ENCODE measurements at regions not wholly inside any gene's neighbourhood (a gene's known extent, or its start where the extent isn't known, plus 50 kb on each side); places are given as distances from the start of the nearest gene placed in this dataset.

DNA sequence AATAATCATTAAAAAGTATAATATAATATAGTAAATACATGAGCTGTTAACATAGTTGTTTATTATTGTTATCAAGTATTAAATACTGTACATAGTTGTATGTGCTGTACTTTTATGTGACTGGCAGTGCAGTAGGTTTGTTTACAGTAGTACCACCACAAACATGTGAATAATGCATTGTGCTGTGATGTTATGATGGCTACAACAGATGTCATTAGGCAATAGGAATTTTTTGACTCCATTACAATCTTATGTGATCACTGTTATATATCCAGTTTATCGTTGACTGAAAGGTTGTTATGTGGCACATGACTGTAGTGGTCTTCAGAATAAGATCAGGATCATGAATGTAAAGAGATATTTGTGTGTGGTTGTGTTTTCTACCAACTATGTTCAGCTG, 577.8 kb downstream of the JRKL start:
- H3K27ac ChIP-seq (ENCODE audit: insufficient read depth, low read depth, low read length) = no peak overlapping the region

More for the DNA sequence above, 577.8 kb downstream of the JRKL start:
- H3K9me1 ChIP-seq (replicated peaks; ENCODE audit: control insufficient read depth, extremely low read depth, insufficient read depth, low read length) = no peaks in the 10 kb centered on the region
- no peak overlapping the region for H2AFZ ChIP-seq (ENCODE audit: low read depth, low read length)
- FAIRE-seq (no peak), DNase-seq (ENCODE audit: low read depth, low spot score) (no peak)
- H3K4me2 ChIP-seq (ENCODE audit: insufficient read depth, low read length) = no peak overlapping the region
- H3K4me3 ChIP-seq (replicated peaks in 1 of 3; ENCODE audit: insufficient read depth in 1 of 3, low read depth in 1 of 3, low read length in 3 of 3) = no peak overlapping the region
- no peaks in the 10 kb centered on the region for H3K36me3 ChIP-seq (ENCODE audit: control insufficient read depth in 2 of 2, extremely low read depth in 1 of 2, insufficient read depth in 2 of 2, low read length in 2 of 2)
- peaks cover 2% of the 10 kb centered on the region for H3K9me3 ChIP-seq (replicated peaks; ENCODE audit: control insufficient read depth, insufficient read depth, low read length)
- H3K9ac ChIP-seq (replicated peaks; ENCODE audit: extremely low read depth, insufficient read depth, low read length) = no peak overlapping the region
- H3K27me3 ChIP-seq (ENCODE audit: control insufficient read depth in 2 of 2, insufficient read depth in 2 of 2, low read length in 2 of 2) = no peaks in the 10 kb centered on the region
- no peaks in the 10 kb centered on the region for H4K20me1 ChIP-seq (replicated peaks; ENCODE audit: control insufficient read depth, extremely low read depth, insufficient read depth, low read length)
- no peak for TF ChIP-seq MYC (IDR thresholded peaks at IDR 0.05; ENCODE audit: low read depth, low read length)
- TF ChIP-seq, protein P1, sequence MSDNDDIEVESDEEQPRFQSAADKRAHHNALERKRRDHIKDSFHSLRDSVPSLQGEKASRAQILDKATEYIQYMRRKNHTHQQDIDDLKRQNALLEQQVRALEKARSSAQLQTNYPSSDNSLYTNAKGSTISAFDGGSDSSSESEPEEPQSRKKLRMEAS (IDR thresholded peaks at IDR 0.05; ENCODE audit: insufficient read depth, insufficient read length) = no peak
- TF ChIP-seq POLR2AphosphoS5 (IDR thresholded peaks at IDR 0.05; ENCODE audit: insufficient read depth, low read depth, low read length) = no peak
- no peak for TF ChIP-seq GATA2 (IDR thresholded peaks at IDR 0.05; ENCODE audit: insufficient read depth, insufficient read length, low read depth, low read length)
- no peak for TF ChIP-seq EZH2 (IDR thresholded peaks at IDR 0.05; ENCODE audit: borderline replicate concordance, low read depth, low read length, severe bottlenecking)
- TF ChIP-seq JUN (IDR thresholded peaks at IDR 0.05; ENCODE audit: borderline replicate concordance, insufficient read depth, insufficient read length, low read depth) = no peak
- TF ChIP-seq FOS (IDR thresholded peaks at IDR 0.05; ENCODE audit: borderline replicate concordance, insufficient read depth, low read length) = no peak
- TF ChIP-seq, protein P2, sequence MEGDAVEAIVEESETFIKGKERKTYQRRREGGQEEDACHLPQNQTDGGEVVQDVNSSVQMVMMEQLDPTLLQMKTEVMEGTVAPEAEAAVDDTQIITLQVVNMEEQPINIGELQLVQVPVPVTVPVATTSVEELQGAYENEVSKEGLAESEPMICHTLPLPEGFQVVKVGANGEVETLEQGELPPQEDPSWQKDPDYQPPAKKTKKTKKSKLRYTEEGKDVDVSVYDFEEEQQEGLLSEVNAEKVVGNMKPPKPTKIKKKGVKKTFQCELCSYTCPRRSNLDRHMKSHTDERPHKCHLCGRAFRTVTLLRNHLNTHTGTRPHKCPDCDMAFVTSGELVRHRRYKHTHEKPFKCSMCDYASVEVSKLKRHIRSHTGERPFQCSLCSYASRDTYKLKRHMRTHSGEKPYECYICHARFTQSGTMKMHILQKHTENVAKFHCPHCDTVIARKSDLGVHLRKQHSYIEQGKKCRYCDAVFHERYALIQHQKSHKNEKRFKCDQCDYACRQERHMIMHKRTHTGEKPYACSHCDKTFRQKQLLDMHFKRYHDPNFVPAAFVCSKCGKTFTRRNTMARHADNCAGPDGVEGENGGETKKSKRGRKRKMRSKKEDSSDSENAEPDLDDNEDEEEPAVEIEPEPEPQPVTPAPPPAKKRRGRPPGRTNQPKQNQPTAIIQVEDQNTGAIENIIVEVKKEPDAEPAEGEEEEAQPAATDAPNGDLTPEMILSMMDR (IDR thresholded peaks at IDR 0.05; ENCODE audit: extremely low read depth in 1 of 2, insufficient read depth in 1 of 2, low read depth in 1 of 2, low read length in 2 of 2) = no peak
- no peak for TF ChIP-seq POLR2A (IDR thresholded peaks at IDR 0.05; ENCODE audit: low read depth, low read length)
- H3K4me1 ChIP-seq (ENCODE audit: control insufficient read depth, extremely low read depth, insufficient read depth, low read length) = no peaks in the 10 kb centered on the region
- intact Hi-C loops (cut with micrococcal nuclease) = no loop called here
- ChIA-PET CTCF (no interaction called here), POLR2A (no interaction called here)
- no TSS peak for BruUV-seq (replicated peaks)
- H3K79me2 ChIP-seq (ENCODE audit: control insufficient read depth, insufficient read depth, low read length) = no peaks in the 10 kb centered on the region
- dilution Hi-C loops (cut with MboI; ENCODE audit: extremely low pct_ligation_motif_present, low sequenced_read_pairs) = no loop called here

Measured in endothelial cell of umbilical vein (primary cell).